WTC11 (cell line): ENCODE measurements at regions not wholly inside any gene's neighbourhood (a gene's known extent, or its start where the extent isn't known, plus 50 kb on each side); places are given as distances from the start of the nearest gene placed in this dataset.
A peak's percentile ranks its signal among the peaks of the same experiment; 100 is the strongest.
"Not testable (repeated sequence)": the region's sequence is repeated elsewhere in the genome, so short reads cannot be mapped to it uniquely, and the experiment has no call there.

Experiments used
- ATAC-seq: fragments of 200-7000 bp; cut with Tn5 transposase; 2 replicates; pipeline ENCODE4 v1.10.0; 2021; ENCODE audit warnings: mild to moderate bottlenecking, moderate library complexity
- CTCF ChIA-PET: fragments of 300-600 bp; sonication (Branson Sonifier 250); formaldehyde crosslinking; loops from one replicate; lab custom pipeline; 2021; ENCODE audit warnings: antibody characterized with exemption; lab: Charles Lee
- POLR2A ChIA-PET: fragments of 350-600 bp; sonication (Branson Sonifier 250); formaldehyde crosslinking; loops from one replicate; lab custom pipeline; 2021; ENCODE audit warnings: antibody characterized with exemption; lab: Charles Lee
- DNase-seq: peaks from one replicate; pipeline ENCODE4 v3.0.0; 2021; ENCODE audit warnings: low spot score
- H3K27ac Mint-ChIP-seq: 2 replicates; pipeline ENCODE4 v1.8.0; 2021; ENCODE audit warnings: mixed read lengths
- H3K27me3 Mint-ChIP-seq: 2 replicates; pipeline ENCODE4 v1.8.0; 2021; ENCODE audit warnings: low read depth, mild to moderate bottlenecking, moderate library complexity, mixed read lengths
- H3K36me3 Mint-ChIP-seq: 2 replicates; pipeline ENCODE4 v1.8.0; 2021; ENCODE audit warnings: mixed read lengths
- H3K4me1 Mint-ChIP-seq: 2 replicates; pipeline ENCODE4 v1.8.0; 2022; ENCODE audit warnings: mixed read lengths
- H3K4me3 Mint-ChIP-seq: 2 replicates; pipeline ENCODE4 v1.8.0; 2021; ENCODE audit warnings: mild to moderate bottlenecking, moderate library complexity, mixed read lengths
- H3K9me3 Mint-ChIP-seq: 2 replicates; pipeline ENCODE4 v1.8.0; 2021; ENCODE audit warnings: mixed read lengths
- ATF1 ChIP-seq: sonication (generic); formaldehyde crosslinking; IDR thresholded peaks from 2 replicates; pipeline ENCODE4 v1.8.1; 2023; ENCODE audit warnings: mild to moderate bottlenecking, moderate library complexity, missing genetic modification reagents
- ESRRA ChIP-seq: sonication (generic); formaldehyde crosslinking; IDR thresholded peaks from 2 replicates; pipeline ENCODE4 v1.8.1; 2022; ENCODE audit warnings: mild to moderate bottlenecking, missing genetic modification reagents, borderline replicate concordance
- ETV6 ChIP-seq: sonication (generic); formaldehyde crosslinking; IDR thresholded peaks from 2 replicates; pipeline ENCODE4 v1.8.1; 2022; ENCODE audit warnings: mild to moderate bottlenecking, missing genetic modification reagents
- KAT7 ChIP-seq: sonication (generic); formaldehyde crosslinking; IDR thresholded peaks from 2 replicates; pipeline ENCODE4 v1.8.1; 2023; ENCODE audit warnings: missing genetic modification reagents, mild to moderate bottlenecking, borderline replicate concordance
- PREB ChIP-seq: sonication (generic); formaldehyde crosslinking; IDR thresholded peaks from 2 replicates; pipeline ENCODE4 v1.8.1; 2022; ENCODE audit warnings: mild to moderate bottlenecking, missing genetic modification reagents, moderate library complexity, borderline replicate concordance
- RORB ChIP-seq: fragments of 250-450 bp; sonication (Bioruptor Pico); IDR thresholded peaks from 2 replicates; pipeline ENCODE4 v1.9.0; 2021; ENCODE audit warnings: mild to moderate bottlenecking
- SMAD3 ChIP-seq: sonication (generic); formaldehyde crosslinking; IDR thresholded peaks from 2 replicates; pipeline ENCODE4 v1.8.0; 2022; ENCODE audit warnings: missing genetic modification reagents, mild to moderate bottlenecking, borderline replicate concordance
- SOX15 ChIP-seq: fragments of 250-450 bp; sonication (Bioruptor Pico); IDR thresholded peaks from 2 replicates; pipeline ENCODE4 v1.9.0; 2021; ENCODE audit warnings: mild to moderate bottlenecking
- SP1 ChIP-seq: sonication (generic); formaldehyde crosslinking; conservative IDR thresholded peaks from 2 replicates; pipeline ENCODE4 v1.8.1; 2022; ENCODE audit warnings: missing genetic modification reagents
- USF1 ChIP-seq: sonication (generic); formaldehyde crosslinking; IDR thresholded peaks from 2 replicates; pipeline ENCODE4 v1.8.0; 2022; ENCODE audit warnings: mild to moderate bottlenecking, missing genetic modification reagents
- ZBTB21 ChIP-seq: sonication (generic); formaldehyde crosslinking; IDR thresholded peaks from 2 replicates; pipeline ENCODE4 v1.8.1; 2023; ENCODE audit warnings: mild to moderate bottlenecking, missing genetic modification reagents, borderline replicate concordance
- ZBTB43 ChIP-seq: sonication (generic); formaldehyde crosslinking; IDR thresholded peaks from 2 replicates; pipeline ENCODE4 v1.8.1; 2023; ENCODE audit warnings: mild to moderate bottlenecking, missing genetic modification reagents
- ZNF138 ChIP-seq: sonication (generic); formaldehyde crosslinking; conservative IDR thresholded peaks from 2 replicates; pipeline ENCODE4 v1.8.1; 2022; ENCODE audit warnings: mild to moderate bottlenecking, moderate library complexity, missing genetic modification reagents
- ZNF423 ChIP-seq: fragments of 250-450 bp; sonication (Bioruptor Pico); IDR thresholded peaks from 2 replicates; pipeline ENCODE4 v2.1.2; 2022; ENCODE audit warnings: mild to moderate bottlenecking, moderate library complexity
- ZNF425 ChIP-seq: fragments of 250-450 bp; sonication (Bioruptor Pico); conservative IDR thresholded peaks from 2 replicates; pipeline ENCODE4 v1.9.0; 2021; ENCODE audit warnings: mild to moderate bottlenecking
- ZNF512 ChIP-seq: sonication (generic); formaldehyde crosslinking; IDR thresholded peaks from 2 replicates; pipeline ENCODE4 v1.8.1; 2022; ENCODE audit warnings: missing genetic modification reagents, borderline replicate concordance
- ZNF532 ChIP-seq: fragments of 250-450 bp; sonication (Bioruptor Pico); IDR thresholded peaks from 2 replicates; pipeline ENCODE4 v1.9.0; 2021; ENCODE audit warnings: mild to moderate bottlenecking, borderline replicate concordance
- ZNF671 ChIP-seq: fragments of 250-450 bp; sonication (Bioruptor Pico); IDR thresholded peaks from 2 replicates; pipeline ENCODE4 v1.8.0; 2021; ENCODE audit warnings: mild to moderate bottlenecking

GRCh38 chr6:153984811-153985210 lies 54.2 kb upstream of the OPRM1 start:
- TF ChIP-seq SOX15, result no peak
- TF ChIP-seq ZNF423 (CRISPR knock-in tag), result no peak
- TF ChIP-seq SP1 (CRISPR knock-in tag), result no peak
- 0 out of 2 replicates have a peak, but pooled peaks have one; percentile 1 for TF ChIP-seq ZNF512 (CRISPR knock-in tag)
- TF ChIP-seq ESRRA (CRISPR knock-in tag), result no peak
- TF ChIP-seq ZBTB21, result no peak

GRCh38 chr6:153980171-153980570 lies 58.9 kb upstream of the OPRM1 start:
- DNase-seq (no peak), ATAC-seq (no peak)
- Mint-ChIP-seq H3K9me3 (peaks cover 14% of the 10 kb centered on the region), H3K4me3 (no peak overlapping the region), H3K4me1 (peaks cover 25% of the 10 kb centered on the region), H3K36me3 (peaks cover 8% of the 10 kb centered on the region), H3K27ac (no peak overlapping the region)
- POLR2A ChIA-PET, result no interaction called here
- CTCF ChIA-PET, result no interaction called here
- TF ChIP-seq ZNF138, result no peak
- no peak for TF ChIP-seq KAT7 (CRISPR knock-in tag)
- TF ChIP-seq ZNF512 (CRISPR knock-in tag), result no peak
- no peak for TF ChIP-seq ZNF425 (CRISPR knock-in tag)
- TF ChIP-seq ESRRA (CRISPR knock-in tag), result no peak
- TF ChIP-seq USF1 (CRISPR knock-in tag), result no peak
- TF ChIP-seq SMAD3 (CRISPR knock-in tag), result no peak
- no peak for TF ChIP-seq ZBTB43 (CRISPR knock-in tag)
- no peak for TF ChIP-seq ZNF532 (CRISPR knock-in tag)
- TF ChIP-seq ZNF671 (CRISPR knock-in tag), result no peak
- TF ChIP-seq ETV6 (CRISPR knock-in tag), result no peak
- TF ChIP-seq PREB (CRISPR knock-in tag), result no peak
- TF ChIP-seq RORB (CRISPR knock-in tag), result no peak
- TF ChIP-seq ATF1 (CRISPR knock-in tag), result no peak
- TF ChIP-seq, all 79 proteins: peak for 0
- H3K27me3 Mint-ChIP-seq, result no peaks in the 10 kb centered on the region

More at GRCh38 chr6:153984811-153985210, 54.2 kb upstream of the OPRM1 start:
- ChIA-PET POLR2A (no interaction called here), CTCF (no interaction called here)
- Mint-ChIP-seq H3K27me3 (no peaks in the 10 kb centered on the region), H3K9me3 (peaks cover 2% of the 10 kb centered on the region), H3K36me3 (no peaks in the 10 kb centered on the region), H3K4me1 (peaks cover 22% of the 10 kb centered on the region), H3K4me3 (no peak overlapping the region), H3K27ac (no peak overlapping the region)
- no peak for DNase-seq
- no peak for ATAC-seq

GRCh38 chr6:153978911-153979548 lies 60.0 kb upstream of the OPRM1 start:
- CTCF ChIA-PET, result not testable (repeated sequence)

More at GRCh38 chr6:153978911-153979548, 60.0 kb upstream of the OPRM1 start:
- POLR2A ChIA-PET, H3K36me3 Mint-ChIP-seq, H3K27ac Mint-ChIP-seq, ATAC-seq, H3K27me3 Mint-ChIP-seq, DNase-seq: not testable (repeated sequence)
- peak overlapping the region; percentile 42 for H3K4me3 Mint-ChIP-seq
- H3K4me1 Mint-ChIP-seq, result peaks cover 17% of the 10 kb centered on the region
- peaks cover 14% of the 10 kb centered on the region for H3K9me3 Mint-ChIP-seq
